ENCODE measurements at regions not wholly inside any gene's neighbourhood (a gene's known extent, or its start where the extent isn't known, plus 50 kb on each side); places are given as distances from the start of the nearest gene placed in this dataset.
A peak's percentile ranks its signal among the peaks of the same experiment; 100 is the strongest.

- Histone ChIP-seq H3K4me3 (ENCODE audit: low read length) (peak overlapping the region; percentile 52), H3K79me2 (ENCODE audit: control insufficient read depth, low read length) (peaks cover 71% of the 10 kb centered on the region), H3K36me3 (ENCODE audit: control insufficient read depth, low read length) (peaks cover 87% of the 10 kb centered on the region), H3K4me2 (ENCODE audit: low read length) (peak overlapping the region; percentile 77), H3K9me2 (replicated peaks; ENCODE audit: control insufficient read depth, low read length) (no peaks in the 10 kb centered on the region), H4K20me1 (ENCODE audit: control insufficient read depth, insufficient read depth, low read depth, low read length) (no peaks in the 10 kb centered on the region), H3K27ac (ENCODE audit: low read depth, low read length) (peak overlapping the region; percentile 96), H3K9me3 (ENCODE audit: control insufficient read depth, insufficient read depth, low read length) (no peaks in the 10 kb centered on the region), H3K4me1 (ENCODE audit: control insufficient read depth, low read length) (peaks cover 99% of the 10 kb centered on the region), H3F3A (ENCODE audit: control insufficient read depth, insufficient read depth) (peaks cover 59% of the 10 kb centered on the region), H3K27me3 (ENCODE audit: control insufficient read depth, low read length) (no peaks in the 10 kb centered on the region)
- no peak for TF ChIP-seq EZH2phosphoT487 (IDR thresholded peaks at IDR 0.05; ENCODE audit: borderline replicate concordance, low read length)
- TF ChIP-seq, protein P1, sequence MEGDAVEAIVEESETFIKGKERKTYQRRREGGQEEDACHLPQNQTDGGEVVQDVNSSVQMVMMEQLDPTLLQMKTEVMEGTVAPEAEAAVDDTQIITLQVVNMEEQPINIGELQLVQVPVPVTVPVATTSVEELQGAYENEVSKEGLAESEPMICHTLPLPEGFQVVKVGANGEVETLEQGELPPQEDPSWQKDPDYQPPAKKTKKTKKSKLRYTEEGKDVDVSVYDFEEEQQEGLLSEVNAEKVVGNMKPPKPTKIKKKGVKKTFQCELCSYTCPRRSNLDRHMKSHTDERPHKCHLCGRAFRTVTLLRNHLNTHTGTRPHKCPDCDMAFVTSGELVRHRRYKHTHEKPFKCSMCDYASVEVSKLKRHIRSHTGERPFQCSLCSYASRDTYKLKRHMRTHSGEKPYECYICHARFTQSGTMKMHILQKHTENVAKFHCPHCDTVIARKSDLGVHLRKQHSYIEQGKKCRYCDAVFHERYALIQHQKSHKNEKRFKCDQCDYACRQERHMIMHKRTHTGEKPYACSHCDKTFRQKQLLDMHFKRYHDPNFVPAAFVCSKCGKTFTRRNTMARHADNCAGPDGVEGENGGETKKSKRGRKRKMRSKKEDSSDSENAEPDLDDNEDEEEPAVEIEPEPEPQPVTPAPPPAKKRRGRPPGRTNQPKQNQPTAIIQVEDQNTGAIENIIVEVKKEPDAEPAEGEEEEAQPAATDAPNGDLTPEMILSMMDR (IDR thresholded peaks at IDR 0.05; ENCODE audit: low read depth, low read length, poor library complexity, severe bottlenecking), result no peak
Measured at GRCh38 chr2:47724221-47724981, 58.5 kb upstream of the MSH6 start.

DNA sequence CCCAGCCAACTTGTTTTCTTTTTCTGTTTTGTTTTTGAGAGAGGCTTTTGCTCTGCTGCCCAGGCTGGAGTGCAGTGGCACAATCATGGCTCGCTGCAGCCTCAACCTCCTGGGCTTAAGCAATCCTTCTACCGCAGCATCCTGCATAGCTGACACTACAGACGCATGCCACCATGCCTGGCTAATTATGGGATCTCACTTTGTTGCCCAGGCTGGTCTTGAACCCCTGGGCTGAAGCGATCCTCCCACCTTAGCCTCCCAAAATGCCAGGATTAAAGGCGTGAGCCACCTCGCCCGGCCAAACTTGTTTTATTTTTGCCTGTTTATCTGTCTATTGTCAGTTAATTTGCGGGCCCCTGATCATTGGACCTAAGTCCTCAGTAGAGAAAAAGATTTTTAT lies 61.6 kb upstream of the MSH6 start:
- peaks cover 69% of the 10 kb centered on the region for H3K36me3 ChIP-seq (ENCODE audit: control insufficient read depth, low read length)
- no peaks in the 10 kb centered on the region for H3K9me3 ChIP-seq (ENCODE audit: control insufficient read depth, insufficient read depth, low read length)
- peaks cover 99% of the 10 kb centered on the region for H3K4me1 ChIP-seq (ENCODE audit: control insufficient read depth, low read length)
- H3K4me2 ChIP-seq (ENCODE audit: low read length), result peak overlapping the region; percentile 76
- H3K4me3 ChIP-seq (ENCODE audit: low read length), result peak overlapping the region; percentile 23
- TF ChIP-seq, protein P1 (IDR thresholded peaks at IDR 0.05; ENCODE audit: low read depth, low read length, poor library complexity, severe bottlenecking), result no peak
- TF ChIP-seq EZH2phosphoT487 (IDR thresholded peaks at IDR 0.05; ENCODE audit: borderline replicate concordance, low read length), result no peak
- peaks cover 81% of the 10 kb centered on the region for H3F3A ChIP-seq (ENCODE audit: control insufficient read depth, insufficient read depth)
- H4K20me1 ChIP-seq (ENCODE audit: control insufficient read depth, insufficient read depth, low read depth, low read length), result no peaks in the 10 kb centered on the region
- H3K27ac ChIP-seq (ENCODE audit: low read depth, low read length), result peak overlapping the region; percentile 96
- H3K27me3 ChIP-seq (ENCODE audit: control insufficient read depth, low read length), result no peaks in the 10 kb centered on the region
- H3K79me2 ChIP-seq (ENCODE audit: control insufficient read depth, low read length), result peaks cover 49% of the 10 kb centered on the region
- no peaks in the 10 kb centered on the region for H3K9me2 ChIP-seq (replicated peaks; ENCODE audit: control insufficient read depth, low read length)

DNA sequence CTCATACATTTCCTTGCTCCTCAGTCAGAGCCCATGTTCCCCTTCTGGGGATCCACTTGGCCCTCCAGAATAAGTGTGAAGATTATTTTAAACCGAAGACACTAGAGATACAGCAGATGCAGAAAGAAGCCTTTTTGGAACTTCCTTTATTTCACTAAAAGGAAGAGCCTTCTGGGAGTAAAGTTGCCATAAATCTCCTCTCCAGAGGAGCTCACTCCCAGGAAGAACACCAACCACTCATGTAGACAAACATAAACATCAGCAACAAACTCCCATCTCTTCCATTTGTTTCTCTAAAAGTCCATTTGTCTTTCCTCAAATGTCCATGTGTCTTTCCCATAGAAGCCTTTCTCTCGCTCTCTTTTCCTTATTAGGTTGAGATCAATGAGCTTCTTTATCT lies 62.4 kb upstream of the MSH6 start:
- Histone ChIP-seq H3K36me3 (ENCODE audit: control insufficient read depth, low read length) (peaks cover 71% of the 10 kb centered on the region), H3K27me3 (ENCODE audit: control insufficient read depth, low read length) (no peaks in the 10 kb centered on the region), H3K9me3 (ENCODE audit: control insufficient read depth, insufficient read depth, low read length) (no peaks in the 10 kb centered on the region), H3F3A (ENCODE audit: control insufficient read depth, insufficient read depth) (peaks cover 85% of the 10 kb centered on the region), H3K4me1 (ENCODE audit: control insufficient read depth, low read length) (peaks cover 100% of the 10 kb centered on the region), H3K27ac (ENCODE audit: low read depth, low read length) (peak overlapping the region; percentile 96), H3K9me2 (replicated peaks; ENCODE audit: control insufficient read depth, low read length) (no peaks in the 10 kb centered on the region), H3K79me2 (ENCODE audit: control insufficient read depth, low read length) (peaks cover 44% of the 10 kb centered on the region), H3K4me2 (ENCODE audit: low read length) (peak overlapping the region; percentile 76), H3K4me3 (ENCODE audit: low read length) (peak overlapping the region; percentile 63), H4K20me1 (ENCODE audit: control insufficient read depth, insufficient read depth, low read depth, low read length) (no peaks in the 10 kb centered on the region)
- TF ChIP-seq EZH2phosphoT487 (IDR thresholded peaks at IDR 0.05; ENCODE audit: borderline replicate concordance, low read length), result no peak
- TF ChIP-seq, protein P1 (IDR thresholded peaks at IDR 0.05; ENCODE audit: low read depth, low read length, poor library complexity, severe bottlenecking), result no peak
